ENCODE measurements at regions not wholly inside any gene's neighbourhood (a gene's known extent, or its start where the extent isn't known, plus 50 kb on each side); places are given as distances from the start of the nearest gene placed in this dataset.
A peak's percentile ranks its signal among the peaks of the same experiment; 100 is the strongest.

- CTCF ChIA-PET: no interaction called here
Observed at GRCh38 chr5:87886164-87886563, 382.5 kb downstream of the TMEM161B start.

GRCh38 chr5:87885758-87886157 lies 382.9 kb downstream of the TMEM161B start:
- H4K20me1 ChIP-seq (ENCODE audit: insufficient read depth): no peaks in the 10 kb centered on the region
- CTCF ChIA-PET: no interaction called here
- DNase-seq: no peak
- H3K9ac ChIP-seq: no peak overlapping the region
- no peaks in the 10 kb centered on the region for H3K36me3 ChIP-seq (replicated peaks in 1 of 2; ENCODE audit: control insufficient read depth in 1 of 2, insufficient read depth in 2 of 2, low read length in 1 of 2)
- POLR2A ChIA-PET: no interaction called here
- no peaks in the 10 kb centered on the region for H3K9me3 ChIP-seq
- no peaks in the 10 kb centered on the region for H3K4me1 ChIP-seq (ENCODE audit: control insufficient read depth in 1 of 2, insufficient read depth in 2 of 2, low read depth in 1 of 2, low read length in 1 of 2)
- no peak overlapping the region for H3K4me2 ChIP-seq
- H3K27me3 ChIP-seq (ENCODE audit: insufficient read depth): no peaks in the 10 kb centered on the region
- no peak overlapping the region for H3K27ac ChIP-seq (ENCODE audit: low read depth in 2 of 2, low read length in 1 of 2)
- no peaks in the 10 kb centered on the region for H3F3A ChIP-seq (replicated peaks; ENCODE audit: insufficient read depth)
- TF ChIP-seq GATA2 (CRISPR knock-in tag; IDR thresholded peaks at IDR 0.05) (no peak), RAD21 (IDR thresholded peaks at IDR 0.05; ENCODE audit: low read length) (peak; percentile 36)
- H3K4me3 ChIP-seq (ENCODE audit: low read depth in 2 of 2, low read length in 1 of 2): no peak overlapping the region
- H3K9me2 ChIP-seq: no peaks in the 10 kb centered on the region
- no peak overlapping the region for H2AFZ ChIP-seq (ENCODE audit: low read depth)
- WGBS (ENCODE audit: low lambda C conversion rate): 0% methylated on average over 1 of the region's 1 CpG
- no peaks in the 10 kb centered on the region for H3K79me2 ChIP-seq (ENCODE audit: insufficient read depth)

More at GRCh38 chr5:87886164-87886563, 382.5 kb downstream of the TMEM161B start:
- Histone ChIP-seq H2AFZ (ENCODE audit: low read depth) (no peak overlapping the region), H4K20me1 (ENCODE audit: insufficient read depth) (no peaks in the 10 kb centered on the region), H3K27ac (ENCODE audit: low read depth in 2 of 2, low read length in 1 of 2) (no peak overlapping the region), H3K36me3 (replicated peaks in 1 of 2; ENCODE audit: control insufficient read depth in 1 of 2, insufficient read depth in 2 of 2, low read length in 1 of 2) (no peaks in the 10 kb centered on the region), H3K4me3 (ENCODE audit: low read depth in 2 of 2, low read length in 1 of 2) (no peak overlapping the region), H3K9ac (no peak overlapping the region), H3K4me1 (ENCODE audit: control insufficient read depth in 1 of 2, insufficient read depth in 2 of 2, low read depth in 1 of 2, low read length in 1 of 2) (no peaks in the 10 kb centered on the region), H3K79me2 (ENCODE audit: insufficient read depth) (no peaks in the 10 kb centered on the region), H3K9me2 (no peaks in the 10 kb centered on the region), H3K9me3 (no peaks in the 10 kb centered on the region), H3K4me2 (no peak overlapping the region), H3F3A (replicated peaks; ENCODE audit: insufficient read depth) (no peaks in the 10 kb centered on the region), H3K27me3 (ENCODE audit: insufficient read depth) (no peaks in the 10 kb centered on the region)
- no peak for DNase-seq
- 5% methylated on average over 1 of the region's 1 CpG for WGBS (ENCODE audit: low lambda C conversion rate)
- TF ChIP-seq GATA2 (CRISPR knock-in tag; IDR thresholded peaks at IDR 0.05) (no peak), TAF1 (IDR thresholded peaks at IDR 0.05; ENCODE audit: borderline replicate concordance, low read depth, low read length) (no peak), ELF1 (IDR thresholded peaks at IDR 0.05) (no peak), EP300 (IDR thresholded peaks at IDR 0.05; ENCODE audit: borderline replicate concordance in 1 of 2, low read depth in 1 of 2, low read length in 1 of 2) (no peak)
- POLR2A ChIA-PET: no interaction called here

GRCh38 chr5:87877495-87877894 lies 391.1 kb downstream of the TMEM161B start:
- WGBS (ENCODE audit: low lambda C conversion rate): 1% methylated on average over 2 of the region's 2 CpGs
- POLR2A ChIA-PET: no interaction called here
- H4K20me1 ChIP-seq (ENCODE audit: insufficient read depth): no peaks in the 10 kb centered on the region
- H3K79me2 ChIP-seq (ENCODE audit: insufficient read depth): no peaks in the 10 kb centered on the region
- TF ChIP-seq GATA2 (CRISPR knock-in tag; IDR thresholded peaks at IDR 0.05): no peak
- TF ChIP-seq CTCF (IDR thresholded peaks at IDR 0.05): no peak
- TF ChIP-seq NRF1 (IDR thresholded peaks at IDR 0.05; ENCODE audit: low read depth, low read length): no peak
- no peak for TF ChIP-seq MAX (IDR thresholded peaks at IDR 0.05; ENCODE audit: low read depth)
- TF ChIP-seq SIN3A (IDR thresholded peaks at IDR 0.05; ENCODE audit: borderline replicate concordance, low read depth, low read length): no peak
- no peak for TF ChIP-seq FOSL2 (IDR thresholded peaks at IDR 0.05; ENCODE audit: borderline replicate concordance, low read depth)
- TF ChIP-seq MEF2A (IDR thresholded peaks at IDR 0.05; ENCODE audit: borderline replicate concordance, low read depth): no peak
- TF ChIP-seq IRF3 (IDR thresholded peaks at IDR 0.05; ENCODE audit: low read depth, low read length): no peak
- no peak for TF ChIP-seq TCF12 (IDR thresholded peaks at IDR 0.05)
- no peak for TF ChIP-seq JUND (IDR thresholded peaks at IDR 0.05)
- TF ChIP-seq USF1 (IDR thresholded peaks at IDR 0.05; ENCODE audit: borderline replicate concordance, low read depth): no peak
- TF ChIP-seq RFX5 (IDR thresholded peaks at IDR 0.05; ENCODE audit: low read length): no peak
- no peak overlapping the region for H3K27ac ChIP-seq (ENCODE audit: low read depth in 2 of 2, low read length in 1 of 2)
- H3K9me3 ChIP-seq: no peaks in the 10 kb centered on the region
- H3K4me1 ChIP-seq (ENCODE audit: control insufficient read depth in 1 of 2, insufficient read depth in 2 of 2, low read depth in 1 of 2, low read length in 1 of 2): no peaks in the 10 kb centered on the region
- no peak overlapping the region for H3K9ac ChIP-seq
- H3K27me3 ChIP-seq (ENCODE audit: insufficient read depth): no peaks in the 10 kb centered on the region
- no peaks in the 10 kb centered on the region for H3K36me3 ChIP-seq (replicated peaks in 1 of 2; ENCODE audit: control insufficient read depth in 1 of 2, insufficient read depth in 2 of 2, low read length in 1 of 2)
- H3K9me2 ChIP-seq: no peaks in the 10 kb centered on the region
- no peak overlapping the region for H3K4me2 ChIP-seq
- no peak overlapping the region for H2AFZ ChIP-seq (ENCODE audit: low read depth)
- DNase-seq: no peak
- H3K4me3 ChIP-seq (ENCODE audit: low read depth in 2 of 2, low read length in 1 of 2): no peak overlapping the region
- H3F3A ChIP-seq (replicated peaks; ENCODE audit: insufficient read depth): no peaks in the 10 kb centered on the region
- CTCF ChIA-PET: no interaction called here

Measured in SK-N-SH (cell line).